WI38 (cell line): ENCODE measurements at regions not wholly inside any gene's neighbourhood (a gene's known extent, or its start where the extent isn't known, plus 50 kb on each side); places are given as distances from the start of the nearest gene placed in this dataset.

Source experiments
- H3K4me3 ChIP-seq: 2 replicates; pipeline ENCODE4 v1.5.1; 2011; ENCODE audit warnings: low read depth, mild to moderate bottlenecking, control low read depth, low read length
- CTCF ChIP-seq: IDR thresholded peaks from 2 replicates; pipeline ENCODE4 v1.5.1; 2012; ENCODE audit warnings: low read depth, mild to moderate bottlenecking, control low read depth, low read length

GRCh38 chr5:2531318-2531717, 220.2 kb downstream of the IRX2 start:
- no peak for TF ChIP-seq CTCF

GRCh38 chr5:2530609-2531008, 220.9 kb downstream of the IRX2 start:
- H3K4me3 ChIP-seq = no peak overlapping the region
- no peak for TF ChIP-seq CTCF

More at GRCh38 chr5:2531318-2531717, 220.2 kb downstream of the IRX2 start:
- H3K4me3 ChIP-seq = no peak overlapping the region

GRCh38 chr5:2529371-2530092, 221.9 kb downstream of the IRX2 start:
- H3K4me3 ChIP-seq = no peak overlapping the region
- no peak for TF ChIP-seq CTCF

- no peak for TF ChIP-seq CTCF
- H3K4me3 ChIP-seq = no peak overlapping the region
Observed at GRCh38 chr5:2525351-2525750, 226.1 kb downstream of the IRX2 start.

GRCh38 chr5:2524620-2525019, 226.9 kb downstream of the IRX2 start:
- TF ChIP-seq CTCF = no peak
- no peak overlapping the region for H3K4me3 ChIP-seq

- no peak overlapping the region for H3K4me3 ChIP-seq
- no peak for TF ChIP-seq CTCF
Observed at GRCh38 chr5:2523180-2523579, 228.3 kb downstream of the IRX2 start.

GRCh38 chr5:2522372-2522771, 229.1 kb downstream of the IRX2 start:
- H3K4me3 ChIP-seq = no peak overlapping the region
- no peak for TF ChIP-seq CTCF
